IPS-20b (cell line): ENCODE measurements at regions not wholly inside any gene's neighbourhood (a gene's known extent, or its start where the extent isn't known, plus 50 kb on each side); places are given as distances from the start of the nearest gene placed in this dataset.

ENCODE experiments used
- H3K27ac ChIP-seq: one replicate; pipeline ENCODE4 v1.5.1; 2013; ENCODE audit warnings: low read length
- H3K27me3 ChIP-seq: 2 replicates; pipeline ENCODE4 v1.6.1; 2013; ENCODE audit warnings: mild to moderate bottlenecking, low read length, inconsistent platforms; ENCODE audit not compliant: insufficient read depth
- H3K36me3 ChIP-seq: 2 replicates; pipeline ENCODE4 v1.6.1; 2013; ENCODE audit warnings: low read depth, mild to moderate bottlenecking, inconsistent platforms, low read length, moderate library complexity; ENCODE audit not compliant: insufficient read depth
- H3K4me1 ChIP-seq: 2 replicates; pipeline ENCODE4 v1.6.1; 2013; ENCODE audit warnings: mild to moderate bottlenecking, control low read depth, inconsistent platforms, low read length, moderate library complexity; ENCODE audit not compliant: insufficient read depth
- H3K4me3 ChIP-seq: 2 replicates; pipeline ENCODE4 v1.5.1; 2013; ENCODE audit warnings: mild to moderate bottlenecking, low read length, inconsistent platforms
- H3K9ac ChIP-seq: 2 replicates; pipeline ENCODE4 v1.6.1; 2013; ENCODE audit warnings: low read depth, mild to moderate bottlenecking, inconsistent platforms, low read length, moderate library complexity
- H3K9me3 ChIP-seq: 2 replicates; pipeline ENCODE4 v1.6.1; 2013; ENCODE audit warnings: mild to moderate bottlenecking, low read depth, low read length, inconsistent platforms; ENCODE audit not compliant: insufficient read depth

DNA sequence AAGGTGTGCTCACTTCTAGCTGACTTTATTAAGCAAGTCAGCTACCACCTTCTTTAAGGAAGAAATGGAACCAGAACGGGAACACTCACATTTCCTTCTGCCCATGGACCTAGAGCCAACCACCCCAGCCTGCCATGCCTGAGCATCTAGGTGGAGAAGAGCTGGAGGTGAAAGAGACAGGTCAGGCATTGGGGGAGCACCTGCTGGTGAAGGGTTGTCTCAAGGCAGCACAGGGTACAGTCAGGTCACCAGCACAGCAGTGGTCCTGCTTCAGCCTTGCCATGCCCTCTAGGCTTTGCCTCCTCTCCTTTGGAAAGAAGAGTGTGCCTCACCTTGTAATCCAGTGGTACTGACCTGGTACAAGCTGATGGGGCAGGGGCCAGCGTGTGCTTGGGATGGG lies 107.9 kb downstream of the KCNF1 start:
- Histone ChIP-seq H3K36me3 (no peaks in the 10 kb centered on the region), H3K4me3 (no peak overlapping the region), H3K9ac (no peak overlapping the region), H3K9me3 (no peaks in the 10 kb centered on the region), H3K4me1 (0 out of 2 replicates have a peak, but pooled peaks cover 4% of the 10 kb centered on the region), H3K27me3 (no peaks in the 10 kb centered on the region), H3K27ac (no peak overlapping the region)

DNA sequence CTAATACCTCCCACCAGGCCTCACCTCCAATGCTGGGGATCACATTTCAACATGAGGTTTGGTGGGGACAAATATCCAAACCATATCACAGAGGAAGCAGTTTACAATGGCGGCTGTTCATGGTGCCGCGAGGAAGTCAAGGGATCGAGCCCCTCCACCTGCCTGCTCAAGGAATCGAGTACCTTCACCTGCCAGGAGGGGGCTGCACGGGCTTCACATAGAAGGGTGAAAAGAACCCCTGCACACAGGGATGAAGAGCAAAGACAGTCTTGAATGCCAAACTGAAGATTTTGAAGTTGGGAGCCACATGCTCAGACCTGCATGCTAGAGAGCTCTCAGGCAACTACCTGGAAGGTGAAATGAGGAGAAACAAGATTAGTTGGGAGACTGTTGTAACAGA lies 110.3 kb downstream of the KCNF1 start:
- H3K9me3 ChIP-seq: no peaks in the 10 kb centered on the region
- 0 out of 2 replicates have a peak, but pooled peaks cover 4% of the 10 kb centered on the region for H3K4me1 ChIP-seq
- H3K27me3 ChIP-seq: no peaks in the 10 kb centered on the region
- no peak overlapping the region for H3K27ac ChIP-seq
- no peak overlapping the region for H3K4me3 ChIP-seq
- H3K36me3 ChIP-seq: no peaks in the 10 kb centered on the region
- H3K9ac ChIP-seq: no peak overlapping the region

DNA sequence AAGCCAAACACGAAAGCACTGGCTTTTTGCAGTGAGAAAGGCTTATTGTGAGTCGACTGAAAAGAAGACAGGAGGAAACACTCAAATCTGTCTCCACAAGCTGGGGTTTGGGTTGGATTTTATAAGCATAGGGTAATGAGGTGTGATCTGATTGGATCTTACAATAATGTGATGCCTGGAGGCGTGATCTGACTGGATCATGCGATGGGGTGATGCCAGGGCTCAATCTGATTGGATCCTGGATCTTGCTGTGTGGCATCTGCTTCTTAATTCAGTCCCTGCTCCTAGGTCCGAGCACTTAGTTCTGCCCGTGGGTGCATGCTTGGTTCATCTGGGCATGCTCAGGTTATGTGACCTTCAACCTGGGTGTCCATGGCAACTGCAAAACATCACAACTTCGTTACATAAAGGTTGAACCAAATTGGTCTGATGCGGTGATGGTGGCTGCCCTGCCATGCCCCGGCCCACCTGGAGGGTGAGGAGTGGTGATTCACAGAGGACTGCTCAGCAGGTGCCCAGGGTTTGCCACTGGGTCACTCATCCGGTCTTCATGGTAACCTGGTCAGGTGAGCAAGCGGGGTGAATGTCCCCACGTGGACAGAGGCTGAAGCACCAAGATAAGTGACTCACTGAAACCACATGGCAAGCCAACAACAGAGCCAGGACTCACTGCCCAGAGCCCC lies 111.0 kb downstream of the KCNF1 start:
- no peaks in the 10 kb centered on the region for H3K36me3 ChIP-seq
- H3K4me3 ChIP-seq: no peak overlapping the region
- no peaks in the 10 kb centered on the region for H3K27me3 ChIP-seq
- 0 out of 2 replicates have a peak, but pooled peaks cover 4% of the 10 kb centered on the region for H3K4me1 ChIP-seq
- no peak overlapping the region for H3K27ac ChIP-seq
- no peak overlapping the region for H3K9ac ChIP-seq
- no peaks in the 10 kb centered on the region for H3K9me3 ChIP-seq

DNA sequence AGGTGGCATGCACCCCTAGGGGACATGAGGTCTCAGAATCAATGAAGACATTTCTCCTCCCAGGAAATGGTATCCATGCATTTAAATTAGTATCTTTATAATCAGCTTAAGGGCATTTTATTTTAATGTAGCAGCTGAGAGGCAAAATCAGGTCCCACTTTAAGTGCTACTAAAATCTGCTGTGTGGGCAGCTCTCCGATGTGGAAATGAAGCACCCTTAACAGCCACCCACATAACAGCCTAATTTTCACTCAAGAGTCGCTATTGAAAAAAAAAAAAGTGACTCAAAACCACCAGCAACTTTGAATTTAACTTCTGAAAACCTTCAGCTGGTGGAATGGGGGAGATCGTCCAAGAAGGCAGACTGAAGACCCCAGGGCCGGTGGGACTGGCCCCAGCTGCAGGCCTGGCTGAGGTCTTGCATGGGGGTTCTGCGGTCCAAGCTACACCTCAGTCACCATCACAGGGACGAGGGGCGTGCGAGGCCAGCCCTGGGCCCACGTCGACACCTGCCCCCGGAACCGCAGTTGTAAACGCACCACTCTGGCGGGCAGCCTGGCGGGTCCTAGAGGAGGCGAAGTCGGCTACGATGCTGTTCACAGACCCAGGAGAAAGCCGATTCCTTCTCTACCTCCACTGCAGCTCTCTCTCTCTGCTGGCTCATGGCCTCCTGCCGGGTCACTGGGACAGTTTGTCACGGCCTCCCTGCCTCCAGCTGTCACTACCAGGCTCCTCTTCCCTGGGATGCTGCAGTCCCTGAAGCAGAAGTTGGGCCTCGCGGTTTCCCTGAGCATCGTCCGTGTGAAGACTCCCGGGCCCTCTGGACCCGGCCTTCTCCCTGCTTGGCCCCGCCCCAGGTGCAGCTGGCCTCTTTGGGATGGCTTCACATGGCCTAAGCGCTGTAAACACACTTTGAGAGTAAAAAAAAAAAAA lies 111.9 kb downstream of the KCNF1 start:
- no peak overlapping the region for H3K9ac ChIP-seq
- no peaks in the 10 kb centered on the region for H3K27me3 ChIP-seq
- no peak overlapping the region for H3K27ac ChIP-seq
- no peak overlapping the region for H3K4me3 ChIP-seq
- no peaks in the 10 kb centered on the region for H3K9me3 ChIP-seq
- 0 out of 2 replicates have a peak, but pooled peaks cover 4% of the 10 kb centered on the region for H3K4me1 ChIP-seq
- H3K36me3 ChIP-seq: no peaks in the 10 kb centered on the region

DNA sequence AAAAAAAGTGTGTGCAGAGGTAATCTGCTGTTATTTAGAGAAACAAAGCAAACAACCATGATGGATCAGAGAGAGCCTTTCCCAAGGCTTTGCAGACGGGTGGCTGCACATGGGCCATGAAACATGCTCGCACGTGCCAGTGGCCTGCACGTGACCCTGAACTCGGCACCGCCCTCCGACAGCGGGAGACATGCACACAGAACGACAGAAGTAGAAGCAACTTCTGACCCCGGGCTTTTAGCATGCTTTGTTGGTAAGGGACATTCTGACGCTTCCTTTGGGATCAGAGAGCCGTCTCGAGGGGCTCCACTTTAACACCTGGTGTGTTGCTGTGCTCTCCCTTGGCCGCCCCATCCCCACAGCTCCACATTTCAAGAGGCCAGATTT lies 112.5 kb downstream of the KCNF1 start:
- no peaks in the 10 kb centered on the region for H3K36me3 ChIP-seq
- no peak overlapping the region for H3K4me3 ChIP-seq
- H3K27me3 ChIP-seq: no peaks in the 10 kb centered on the region
- no peak overlapping the region for H3K9ac ChIP-seq
- no peaks in the 10 kb centered on the region for H3K9me3 ChIP-seq
- H3K4me1 ChIP-seq: 0 out of 2 replicates have a peak, but pooled peaks cover 4% of the 10 kb centered on the region
- no peak overlapping the region for H3K27ac ChIP-seq

DNA sequence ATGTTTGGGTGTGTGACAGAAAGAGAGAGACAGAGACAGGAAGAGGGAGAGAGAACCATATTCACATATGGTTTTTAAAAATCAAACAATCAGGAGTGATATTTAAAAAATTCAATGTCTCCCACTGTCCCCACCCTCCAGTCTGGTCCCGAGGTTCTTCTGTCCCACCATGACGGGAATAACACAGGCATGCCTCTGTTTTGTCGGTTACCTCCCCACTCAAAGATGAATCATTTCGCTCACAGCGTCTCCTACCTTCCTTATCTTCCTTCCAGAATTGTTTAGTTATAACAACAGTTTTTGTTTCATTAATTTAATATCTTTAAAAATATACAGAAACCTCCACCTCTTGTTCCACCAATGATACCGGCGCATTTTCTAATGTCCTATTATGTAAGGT lies 113.0 kb downstream of the KCNF1 start:
- Histone ChIP-seq H3K4me3 (no peak overlapping the region), H3K4me1 (0 out of 2 replicates have a peak, but pooled peaks cover 4% of the 10 kb centered on the region), H3K27me3 (no peaks in the 10 kb centered on the region), H3K36me3 (no peaks in the 10 kb centered on the region), H3K27ac (no peak overlapping the region), H3K9me3 (no peaks in the 10 kb centered on the region), H3K9ac (no peak overlapping the region)

DNA sequence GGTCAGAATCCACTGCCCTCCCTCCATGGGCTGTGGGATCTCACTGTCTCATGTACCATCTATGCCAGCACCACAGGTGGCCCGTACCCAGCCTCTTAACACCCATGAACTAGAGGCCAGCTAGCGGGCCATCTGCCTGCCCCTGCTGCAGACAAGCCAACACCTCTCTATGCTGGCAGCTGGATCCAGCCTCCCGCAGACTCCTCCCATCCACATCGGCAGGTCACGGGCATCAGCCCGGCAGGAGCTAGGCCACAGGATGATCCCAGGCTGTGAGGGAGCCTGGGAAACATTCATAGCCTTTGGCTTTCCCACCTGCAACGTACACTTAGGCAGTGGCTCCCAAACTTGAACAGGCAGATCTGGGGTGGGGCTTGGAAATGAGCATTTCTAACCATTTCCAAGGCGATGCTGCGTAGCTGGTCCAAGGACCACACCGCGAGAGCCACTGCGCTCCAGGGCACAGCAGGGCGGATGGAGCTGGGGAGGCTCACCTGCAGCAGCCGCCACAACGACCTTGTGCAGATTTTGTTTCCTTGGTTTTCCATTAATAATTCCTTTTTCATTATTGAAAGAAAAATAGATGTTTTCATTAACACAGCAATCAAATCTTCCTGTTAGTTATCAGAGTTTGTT lies 114.7 kb downstream of the KCNF1 start:
- H3K4me3 ChIP-seq: no peak overlapping the region
- no peaks in the 10 kb centered on the region for H3K4me1 ChIP-seq
- no peak overlapping the region for H3K9ac ChIP-seq
- H3K36me3 ChIP-seq: no peaks in the 10 kb centered on the region
- no peak overlapping the region for H3K27ac ChIP-seq
- H3K27me3 ChIP-seq: no peaks in the 10 kb centered on the region
- no peaks in the 10 kb centered on the region for H3K9me3 ChIP-seq

DNA sequence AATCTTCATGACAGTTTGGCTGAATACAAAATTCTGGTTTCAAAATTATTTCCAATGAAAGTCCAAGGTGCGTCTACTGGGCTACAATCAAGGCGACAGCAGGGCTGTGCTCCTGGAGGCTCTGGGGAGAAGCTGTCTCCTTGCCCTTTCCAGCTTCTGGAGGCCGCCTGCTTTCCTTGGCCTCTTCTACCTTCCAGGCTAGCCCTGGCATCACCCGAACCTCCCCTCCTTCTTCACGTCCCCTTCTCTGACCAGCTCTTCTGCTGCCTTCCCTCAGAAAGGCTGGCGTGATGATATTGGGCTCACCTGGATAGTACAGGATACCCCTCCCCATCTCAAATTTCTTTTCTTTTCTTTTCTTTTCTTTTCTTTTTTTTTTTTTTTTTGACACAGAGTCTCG lies 115.5 kb downstream of the KCNF1 start:
- no peaks in the 10 kb centered on the region for H3K4me1 ChIP-seq

DNA sequence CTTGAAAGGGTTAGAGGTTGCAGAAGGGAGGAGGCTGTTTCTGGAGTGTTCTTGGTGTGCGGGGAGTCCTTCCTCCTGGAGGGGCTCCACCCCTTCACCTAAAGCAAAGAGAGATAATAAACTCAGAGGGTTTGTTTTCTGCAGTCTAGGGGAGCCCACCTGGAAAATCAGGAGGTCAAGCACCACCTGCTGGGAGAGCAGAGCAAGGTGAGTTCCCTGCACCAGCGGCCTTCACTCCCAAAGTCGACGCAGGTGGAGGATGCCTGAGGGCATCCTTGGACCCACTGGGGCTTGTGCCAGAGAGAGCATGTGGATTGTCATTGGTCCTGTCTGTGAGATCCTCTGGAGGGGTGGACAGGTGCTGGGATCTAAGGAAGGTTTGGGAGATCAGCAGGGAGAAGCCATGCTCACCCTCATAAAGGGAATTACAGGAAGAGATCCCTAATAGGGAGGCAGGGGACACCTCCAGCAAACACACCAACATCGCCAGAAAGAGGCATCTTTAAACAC lies 116.7 kb downstream of the KCNF1 start:
- no peaks in the 10 kb centered on the region for H3K36me3 ChIP-seq
- H3K27me3 ChIP-seq: no peaks in the 10 kb centered on the region
- H3K4me1 ChIP-seq: no peaks in the 10 kb centered on the region
- H3K27ac ChIP-seq: no peak overlapping the region
- H3K9ac ChIP-seq: no peak overlapping the region
- H3K9me3 ChIP-seq: no peaks in the 10 kb centered on the region; the same call in 1 of the 2 replicates
- no peak overlapping the region for H3K4me3 ChIP-seq

More for the DNA sequence above, 115.5 kb downstream of the KCNF1 start:
- no peaks in the 10 kb centered on the region for H3K36me3 ChIP-seq
- no peaks in the 10 kb centered on the region for H3K27me3 ChIP-seq
- no peak overlapping the region for H3K9ac ChIP-seq
- H3K4me3 ChIP-seq: no peak overlapping the region
- H3K9me3 ChIP-seq: no peaks in the 10 kb centered on the region
- no peak overlapping the region for H3K27ac ChIP-seq

DNA sequence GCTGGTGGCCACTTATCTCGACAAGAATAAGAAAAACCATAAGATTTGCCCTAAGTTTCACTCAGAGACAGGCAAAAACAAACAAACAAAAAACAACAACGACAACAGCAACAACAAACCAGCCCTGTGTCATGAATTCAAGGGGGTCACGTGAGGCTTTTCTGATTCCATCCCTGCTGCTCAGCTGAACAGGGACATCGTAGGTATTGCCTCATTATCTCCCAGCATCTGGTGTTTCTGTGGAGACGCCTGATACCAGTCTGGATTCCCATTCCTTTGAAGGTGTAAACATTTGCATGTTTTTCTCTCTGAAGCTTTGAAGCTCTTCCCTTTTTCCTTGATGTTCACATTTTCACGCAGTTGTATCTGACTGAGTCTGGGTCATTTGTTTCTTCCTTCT lies 117.4 kb downstream of the KCNF1 start:
- Histone ChIP-seq H3K27ac (no peak overlapping the region), H3K9ac (no peak overlapping the region), H3K4me3 (no peak overlapping the region), H3K4me1 (no peaks in the 10 kb centered on the region), H3K36me3 (no peaks in the 10 kb centered on the region), H3K9me3 (no peaks in the 10 kb centered on the region; the same call in none of the 2 replicates), H3K27me3 (no peaks in the 10 kb centered on the region)

DNA sequence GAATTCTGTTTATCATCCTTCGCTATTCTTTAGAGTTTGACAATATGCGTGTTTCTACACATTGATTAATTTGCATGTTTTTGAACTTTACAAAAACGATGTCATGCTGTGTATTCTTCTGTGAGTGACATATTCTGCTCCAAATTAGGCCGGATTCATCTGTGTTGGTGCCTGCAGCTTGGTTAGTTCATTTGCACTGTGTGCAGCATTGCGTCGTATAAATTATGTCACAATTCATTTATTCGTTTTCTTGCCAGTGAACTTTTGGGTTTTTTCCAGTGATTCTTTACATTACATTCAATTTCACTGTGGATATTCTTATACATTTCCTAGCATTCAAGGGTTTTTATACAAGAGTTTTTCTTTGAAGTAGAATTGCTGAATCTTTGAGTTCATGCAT lies 118.3 kb downstream of the KCNF1 start:
- H3K9me3 ChIP-seq: no peaks in the 10 kb centered on the region; the same call in none of the 2 replicates
- H3K36me3 ChIP-seq: no peaks in the 10 kb centered on the region
- H3K4me3 ChIP-seq: no peak overlapping the region
- H3K4me1 ChIP-seq: no peaks in the 10 kb centered on the region
- H3K27me3 ChIP-seq: no peaks in the 10 kb centered on the region
- H3K27ac ChIP-seq: no peak overlapping the region
- H3K9ac ChIP-seq: no peak overlapping the region
